UCSD-AML1 (cell line): ENCODE measurements at regions not wholly inside any gene's neighbourhood (a gene's known extent, or its start where the extent isn't known, plus 50 kb on each side); places are given as distances from the start of the nearest gene placed in this dataset.

Experiments used
- DNase-seq: peaks from one replicate; lab custom pipeline; 2025; ENCODE audit not compliant: unreplicated experiment; lab: John Stamatoyannopoulos, UW

DNA sequence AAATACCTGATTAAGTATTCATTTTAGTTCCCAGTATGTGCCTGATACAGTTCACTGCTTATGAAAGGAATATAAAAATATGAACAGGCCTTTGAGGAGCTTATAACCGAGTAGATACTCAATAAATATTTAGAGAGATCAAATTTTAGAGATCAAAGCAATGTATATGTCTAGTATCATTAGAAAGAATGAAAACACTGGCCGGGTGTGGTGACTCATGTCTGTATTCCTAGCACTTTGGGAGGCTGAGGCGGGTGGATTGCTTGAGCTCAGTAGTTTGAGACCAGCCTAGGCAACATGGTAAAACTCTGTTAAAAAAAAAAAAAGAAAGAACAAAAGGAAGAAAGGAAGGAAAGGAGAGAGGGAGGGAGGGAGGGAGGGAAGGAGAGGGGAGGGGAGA is 113.2 kb upstream of the EEA1 start:
- DNase-seq = no peak

DNA sequence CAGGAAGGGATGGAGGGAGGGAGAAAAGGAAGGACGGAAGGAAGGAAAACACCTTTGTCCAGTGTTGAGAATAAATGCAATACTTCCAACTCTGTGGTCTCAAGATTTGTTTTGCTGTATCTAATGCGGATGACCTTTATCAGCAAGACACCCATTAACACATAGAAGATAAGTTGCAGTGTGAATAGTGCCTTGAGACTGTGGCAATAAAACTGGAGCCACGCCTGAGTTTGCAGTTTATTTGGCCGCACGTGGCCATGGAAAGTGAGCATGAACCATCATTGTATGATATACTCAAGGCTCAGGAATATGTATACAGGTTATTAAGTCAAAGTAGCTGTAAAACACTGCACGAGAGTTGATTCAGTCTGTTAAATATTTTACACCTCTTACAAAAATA is 113.6 kb upstream of the EEA1 start:
- no peak for DNase-seq

GRCh38 chr12:93043192-93043876 is 114.2 kb upstream of the EEA1 start:
- no peak for DNase-seq

DNA sequence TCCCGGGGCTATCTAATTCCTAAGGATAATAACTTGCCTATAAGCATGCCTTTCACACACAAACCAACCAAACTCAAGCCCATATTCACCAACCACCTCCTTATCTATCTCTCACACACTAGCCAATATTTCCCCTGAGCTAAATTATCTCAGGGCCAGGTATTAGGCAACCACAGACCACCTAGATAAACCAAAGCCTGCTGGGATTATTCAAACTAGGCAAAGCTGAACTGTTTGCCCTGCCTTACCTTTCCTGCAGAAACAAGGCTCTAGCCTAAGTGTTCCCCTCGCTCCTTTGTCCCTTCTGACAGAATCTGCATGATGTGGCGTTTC is 114.7 kb upstream of the EEA1 start:
- no peak for DNase-seq

GRCh38 chr12:93047118-93047517 is 118.0 kb upstream of the EEA1 start:
- DNase-seq = no peak

GRCh38 chr12:93048656-93049055 is 119.6 kb upstream of the EEA1 start:
- no peak for DNase-seq

DNA sequence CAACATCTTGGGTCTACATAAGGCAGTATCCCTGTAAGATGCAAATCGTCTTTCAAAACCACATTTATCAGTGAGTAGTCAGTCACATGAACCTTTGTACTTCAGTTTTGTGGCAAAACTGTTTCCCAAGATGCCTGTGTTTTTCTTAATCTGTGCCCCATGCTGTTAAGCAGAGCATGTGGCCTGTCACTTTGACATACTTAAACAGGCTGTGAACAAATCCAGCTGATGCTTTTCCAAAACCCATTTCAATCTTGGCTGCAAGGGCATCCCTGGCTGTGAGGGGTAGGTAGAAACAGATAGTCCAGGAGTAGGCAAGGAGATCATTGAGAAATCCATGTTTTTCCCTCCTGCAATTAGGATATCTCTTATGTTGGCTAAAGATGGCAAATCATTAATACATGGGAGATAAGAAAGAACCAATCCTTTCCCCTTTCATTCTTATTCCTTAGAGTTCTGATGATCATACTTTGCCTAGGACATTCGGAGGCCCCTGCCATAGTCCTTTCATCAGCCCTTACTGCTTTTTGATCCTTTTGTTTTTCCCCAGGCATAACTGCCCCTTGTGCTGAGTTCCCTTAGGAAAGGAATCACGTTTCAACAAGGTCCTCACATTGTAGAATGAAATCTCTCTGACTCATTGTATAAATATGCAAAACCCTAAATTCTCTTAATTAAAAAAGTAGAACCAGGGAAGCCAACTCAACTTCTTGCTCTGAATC is 121.1 kb upstream of the EEA1 start:
- DNase-seq = no peak

DNA sequence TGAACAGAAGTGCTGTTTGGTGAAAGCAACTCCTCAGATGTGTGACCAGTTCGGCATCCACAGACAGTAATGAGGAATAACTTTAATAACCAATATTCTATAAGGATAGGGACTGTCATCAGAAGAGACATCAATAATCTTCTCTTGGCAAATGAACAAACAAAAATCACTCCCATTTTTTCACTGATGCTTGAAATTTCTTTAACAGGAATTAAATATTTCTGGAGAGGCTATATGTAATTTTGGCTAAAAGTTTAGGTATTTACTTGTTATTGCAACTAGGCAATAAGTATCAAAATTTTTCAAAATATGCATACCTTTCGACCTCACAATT is 121.6 kb upstream of the EEA1 start:
- no peak for DNase-seq

GRCh38 chr12:93054021-93054420 is 124.9 kb upstream of the EEA1 start:
- DNase-seq = no peak

DNA sequence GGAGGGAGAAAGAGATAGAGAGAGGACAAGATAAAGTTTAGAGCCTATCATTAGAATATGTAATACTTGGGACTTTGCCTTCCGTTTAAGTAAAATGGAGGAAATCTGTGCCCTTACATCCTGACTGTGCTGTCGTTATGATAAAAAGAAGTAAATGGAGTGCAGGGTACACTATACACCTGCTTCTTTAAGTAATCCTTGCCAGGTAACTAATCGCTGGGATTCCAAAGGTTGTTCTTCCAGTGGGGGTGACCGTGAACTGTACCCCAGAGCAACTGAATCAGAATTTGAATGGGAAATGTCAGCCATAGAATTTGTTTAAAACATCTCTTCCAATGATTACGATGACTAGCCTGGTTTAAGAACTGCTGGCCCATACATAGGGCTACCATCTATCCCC is 126.1 kb upstream of the EEA1 start:
- DNase-seq = no peak

DNA sequence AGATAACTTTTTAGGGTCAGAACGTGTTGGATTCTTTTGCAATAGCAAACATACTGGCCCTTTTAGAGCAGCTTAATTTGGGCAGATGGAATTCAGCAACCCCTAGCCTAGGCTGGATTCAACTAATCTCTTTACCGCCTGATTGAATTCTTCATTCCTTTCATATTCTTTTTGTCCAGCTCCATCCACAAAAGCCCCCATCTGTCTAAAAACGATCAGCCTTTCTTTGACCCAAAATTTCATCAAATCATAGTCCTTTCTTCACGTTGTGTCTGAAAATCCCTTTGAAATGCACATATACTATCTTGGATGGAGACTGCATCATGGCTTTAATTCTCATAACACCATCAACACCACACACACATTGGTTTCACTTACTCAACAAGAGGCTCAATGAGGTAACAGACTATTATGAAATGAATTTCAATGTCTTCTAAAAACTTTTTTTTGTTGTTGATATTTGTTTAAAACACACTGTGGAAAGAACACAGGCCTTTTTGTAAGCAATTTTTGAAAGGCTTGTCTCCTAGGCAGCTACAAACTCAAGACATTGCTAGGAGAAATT is 128.0 kb upstream of the EEA1 start:
- no peak for DNase-seq

GRCh38 chr12:93058280-93058679 is 129.2 kb upstream of the EEA1 start:
- DNase-seq = no peak

- DNase-seq = no peak
These were observed 130.2 kb upstream of the EEA1 start for GRCh38 chr12:93059288-93059687.

DNA sequence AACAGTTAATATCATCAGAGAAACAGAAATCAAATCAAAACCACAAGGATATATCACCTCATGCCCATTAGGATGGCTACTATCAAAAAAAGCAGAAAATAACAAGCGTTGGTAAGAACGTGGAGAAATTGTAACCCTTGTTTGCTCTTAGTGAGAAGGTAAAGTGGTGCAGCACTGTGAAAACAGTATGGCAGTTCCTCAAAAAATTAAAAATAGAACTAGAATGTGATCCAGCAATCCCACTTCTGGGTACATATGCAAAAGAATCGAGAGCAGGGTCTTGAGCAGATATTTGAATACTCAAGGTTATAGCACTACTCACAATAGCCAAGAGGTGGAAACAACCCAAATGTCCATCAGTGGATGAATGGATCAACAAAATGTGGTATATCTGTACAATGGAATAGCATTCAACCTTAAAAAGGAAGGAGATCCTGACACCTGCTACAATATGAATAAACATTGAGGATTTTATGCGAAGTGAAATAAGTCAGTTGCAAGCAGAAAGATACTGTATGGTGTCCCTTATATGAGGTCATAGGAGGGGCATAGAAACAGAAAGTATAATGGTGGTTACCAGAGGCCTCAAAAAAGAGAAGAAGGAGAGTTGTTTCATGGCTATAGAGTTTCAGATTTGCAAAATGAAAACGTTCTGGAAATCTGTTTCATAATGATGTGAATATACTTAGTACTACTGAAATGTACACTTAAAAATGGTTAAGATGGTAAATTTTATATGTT is 131.0 kb upstream of the EEA1 start:
- no peak for DNase-seq

- DNase-seq = no peak
These were observed 131.8 kb upstream of the EEA1 start for GRCh38 chr12:93060666-93061472.

DNA sequence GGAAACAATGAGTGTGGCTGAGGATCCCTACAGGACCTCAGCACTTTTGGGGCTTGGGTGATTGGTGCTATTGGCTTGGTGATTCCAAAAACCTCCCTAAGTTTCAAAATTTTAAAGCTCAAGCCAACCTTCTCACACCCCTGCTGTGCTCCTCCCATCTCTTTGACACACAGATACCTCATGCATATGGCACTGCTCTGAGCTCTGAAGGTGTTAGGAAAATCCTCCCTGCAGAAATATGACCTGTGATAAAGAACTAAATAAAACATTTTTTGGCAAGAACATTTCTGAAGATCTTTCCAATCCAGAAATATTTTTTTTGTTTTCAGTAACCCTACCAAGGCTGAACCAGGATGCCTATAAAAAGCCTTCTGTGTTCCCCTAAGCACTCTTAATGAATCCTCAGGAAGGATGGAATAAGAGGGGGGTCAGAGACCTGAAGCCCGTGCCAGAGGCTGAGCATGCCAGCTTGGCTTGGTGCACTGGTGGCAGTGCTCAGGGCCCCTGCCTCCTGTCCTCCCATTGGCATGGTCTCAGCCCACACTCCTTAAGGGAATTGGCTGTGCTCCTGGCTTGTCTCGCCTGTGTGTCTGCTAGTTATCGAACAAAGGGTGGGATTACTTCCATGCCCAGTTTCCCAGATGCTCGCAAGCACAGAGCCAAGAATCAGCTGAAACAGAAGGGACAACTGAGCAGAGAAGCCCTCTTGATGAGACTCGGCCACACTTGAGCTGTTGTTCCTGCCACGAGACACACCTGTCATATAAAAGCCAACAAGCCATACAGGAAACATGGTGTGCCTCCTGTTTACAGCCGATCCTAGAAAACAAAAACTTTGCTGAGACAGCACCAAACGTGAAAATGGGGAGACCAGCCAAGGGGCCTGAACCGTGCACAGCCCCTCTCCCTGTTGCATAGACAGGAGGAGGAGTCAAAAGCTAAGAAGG is 132.7 kb upstream of the EEA1 start:
- DNase-seq = no peak

GRCh38 chr12:93065896-93066295 is 136.8 kb upstream of the EEA1 start:
- no peak for DNase-seq

GRCh38 chr12:93072340-93072739 is 143.2 kb upstream of the EEA1 start:
- no peak for DNase-seq

DNA sequence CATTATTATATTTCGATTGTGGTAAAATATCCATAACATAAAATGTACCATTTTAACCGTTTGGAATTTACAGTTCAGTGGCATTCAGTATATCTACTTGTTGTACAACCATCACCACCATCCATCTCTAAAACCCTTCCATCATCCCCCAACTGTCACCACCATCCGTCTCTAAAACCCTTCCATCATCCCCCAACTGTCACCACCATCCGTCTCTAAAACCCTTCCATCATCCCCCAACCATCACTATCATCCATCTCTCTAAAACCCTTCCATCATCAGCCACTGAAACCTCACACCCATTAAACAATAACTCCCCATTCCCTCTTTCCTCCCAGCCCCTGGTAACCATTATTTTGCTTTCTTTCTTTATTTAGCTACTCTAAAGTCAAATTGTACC is 144.2 kb upstream of the EEA1 start:
- DNase-seq = no peak

DNA sequence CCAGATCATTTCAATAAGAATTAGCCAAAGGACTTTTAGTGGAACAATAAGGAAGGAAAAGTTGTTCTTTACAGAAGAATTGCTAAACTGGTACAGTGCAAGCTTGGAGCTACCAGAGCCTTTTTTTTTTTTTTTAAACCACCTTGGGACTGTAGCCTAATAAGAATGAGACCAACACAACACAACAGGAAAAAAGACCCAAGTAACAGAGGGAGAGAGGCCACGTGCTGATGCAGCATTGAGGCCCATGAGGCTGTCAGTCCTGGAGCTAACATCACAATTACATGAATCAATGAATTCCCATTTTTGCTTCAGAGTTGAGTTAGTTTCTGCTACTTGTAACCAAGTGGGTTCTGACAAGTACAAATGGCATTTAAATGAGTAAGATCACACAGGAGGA is 149.0 kb upstream of the EEA1 start:
- no peak for DNase-seq
